Endodermal cell (in vitro differentiated cells): ENCODE measurements at regions not wholly inside any gene's neighbourhood (a gene's known extent, or its start where the extent isn't known, plus 50 kb on each side); places are given as distances from the start of the nearest gene placed in this dataset.

Source experiments
- DNase-seq: peaks from one replicate; pipeline ENCODE4 v3.0.0-alpha.2; 2017
- H3K27ac ChIP-seq: 2 replicates; pipeline ENCODE4 v1.5.1; 2013; ENCODE audit warnings: mild to moderate bottlenecking, low read depth, low read length, moderate library complexity
- H3K27me3 ChIP-seq: 2 replicates; pipeline ENCODE4 v1.6.1; 2013; ENCODE audit warnings: mild to moderate bottlenecking, low read length, moderate library complexity; ENCODE audit not compliant: insufficient read depth, control insufficient read depth, poor library complexity, severe bottlenecking
- H3K36me3 ChIP-seq: 2 replicates; pipeline ENCODE4 v1.7.0; 2013; ENCODE audit warnings: mild to moderate bottlenecking, low read length, moderate library complexity; ENCODE audit not compliant: control insufficient read depth, insufficient read depth
- H3K4me1 ChIP-seq: one replicate; pipeline ENCODE4 v1.7.0; 2013; ENCODE audit warnings: low read length; ENCODE audit not compliant: control insufficient read depth, insufficient read depth
- H3K4me3 ChIP-seq: 2 replicates; pipeline ENCODE4 v1.5.1; 2013; ENCODE audit warnings: mild to moderate bottlenecking, low read length, moderate library complexity
- H3K9ac ChIP-seq: 2 replicates; pipeline ENCODE4 v1.6.1; 2013; ENCODE audit warnings: mild to moderate bottlenecking, low read length, moderate library complexity; ENCODE audit not compliant: poor library complexity, severe bottlenecking; ENCODE audit errors: extremely low read depth
- H3K9me3 ChIP-seq: 2 replicates; pipeline ENCODE4 v1.6.1; 2013; ENCODE audit warnings: mild to moderate bottlenecking, low read length, moderate library complexity; ENCODE audit not compliant: control insufficient read depth
- H3K27ac Mint-ChIP-seq: 2 replicates; pipeline ENCODE4 v1.8.0; 2020; ENCODE audit warnings: mixed read lengths
- H3K27me3 Mint-ChIP-seq: 2 replicates; pipeline ENCODE4 v1.8.0; 2021; ENCODE audit warnings: mild to moderate bottlenecking, mixed read lengths; ENCODE audit not compliant: insufficient read depth
- H3K36me3 Mint-ChIP-seq: 2 replicates; pipeline ENCODE4 v1.8.0; 2020; ENCODE audit warnings: low read depth, mixed read lengths
- H3K4me1 Mint-ChIP-seq: 2 replicates; pipeline ENCODE4 v1.8.0; 2020; ENCODE audit warnings: mixed read lengths
- H3K4me3 Mint-ChIP-seq: 2 replicates; pipeline ENCODE4 v1.8.0; 2020; ENCODE audit warnings: mild to moderate bottlenecking, moderate library complexity, mixed read lengths
- H3K9me3 Mint-ChIP-seq: 2 replicates; pipeline ENCODE4 v1.8.0; 2020; ENCODE audit warnings: mild to moderate bottlenecking, mixed read lengths
- CTCF ChIP-seq: fragments of 200-600 bp; sonication (generic); conservative IDR thresholded peaks from 2 replicates; pipeline ENCODE4 v1.5.0; 2021; ENCODE audit warnings: antibody characterized with exemption, mild to moderate bottlenecking
- WGBS, 2 experiments: methylation state at CpG; one replicate each; pipeline versions ENCODE4 v1.1.5 to v1.1.7; 2013; ENCODE audit warnings: missing lambda C conversion rate in 2 of 2, mixed read lengths in 1 of 2; ENCODE audit not compliant: insufficient coverage in 1 of 2, insufficient read length in 1 of 2; 5-methylcytosine and 5-hydroxymethylcytosine counted together

GRCh38 chr2:183222751-183223150 is 98.5 kb downstream of the NUP35 start:
- Histone ChIP-seq H3K36me3 (no peaks in the 10 kb centered on the region), H3K27ac (no peak overlapping the region), H3K4me1 (no peaks in the 10 kb centered on the region), H3K9me3 (no peaks in the 10 kb centered on the region), H3K9ac (no peak overlapping the region), H3K4me3 (no peak overlapping the region), H3K27me3 (no peaks in the 10 kb centered on the region)
- H3K27ac Mint-ChIP-seq = no peak overlapping the region
- no peaks in the 10 kb centered on the region for H3K27me3 Mint-ChIP-seq
- H3K36me3 Mint-ChIP-seq = peaks cover 6% of the 10 kb centered on the region
- no peak overlapping the region for H3K4me3 Mint-ChIP-seq
- 85 to 86% methylated on average over 5 of the region's 5 CpGs for WGBS, 2 experiments
- no peaks in the 10 kb centered on the region for H3K9me3 Mint-ChIP-seq
- TF ChIP-seq CTCF = no peak
- H3K4me1 Mint-ChIP-seq = peaks cover 3% of the 10 kb centered on the region
- DNase-seq = no peak

- Mint-ChIP-seq H3K4me3 (no peak overlapping the region), H3K36me3 (peaks cover 6% of the 10 kb centered on the region), H3K9me3 (no peaks in the 10 kb centered on the region), H3K27me3 (no peaks in the 10 kb centered on the region), H3K27ac (no peak overlapping the region), H3K4me1 (peaks cover 3% of the 10 kb centered on the region)
- Histone ChIP-seq H3K9ac (no peak overlapping the region), H3K9me3 (no peaks in the 10 kb centered on the region), H3K27ac (no peak overlapping the region), H3K27me3 (no peaks in the 10 kb centered on the region), H3K4me3 (no peak overlapping the region), H3K4me1 (no peaks in the 10 kb centered on the region), H3K36me3 (no peaks in the 10 kb centered on the region)
- no peak for DNase-seq
- no peak for TF ChIP-seq CTCF
Observed at GRCh38 chr2:183224948-183225347, 100.7 kb downstream of the NUP35 start.

GRCh38 chr2:183227176-183227575 is 102.9 kb downstream of the NUP35 start:
- Histone ChIP-seq H3K27ac (no peak overlapping the region), H3K27me3 (no peaks in the 10 kb centered on the region), H3K9ac (no peak overlapping the region), H3K36me3 (no peaks in the 10 kb centered on the region), H3K4me1 (no peaks in the 10 kb centered on the region), H3K4me3 (no peak overlapping the region), H3K9me3 (no peaks in the 10 kb centered on the region)
- Mint-ChIP-seq H3K4me3 (no peak overlapping the region), H3K36me3 (peaks cover 6% of the 10 kb centered on the region), H3K27ac (no peak overlapping the region), H3K27me3 (no peaks in the 10 kb centered on the region), H3K4me1 (peaks cover 3% of the 10 kb centered on the region), H3K9me3 (no peaks in the 10 kb centered on the region)
- no peak for TF ChIP-seq CTCF
- 91 to 100% methylated on average over 1 of the region's 1 CpG for WGBS, 2 experiments
- no peak for DNase-seq
